ENCODE measurements at regions not wholly inside any gene's neighbourhood (a gene's known extent, or its start where the extent isn't known, plus 50 kb on each side); places are given as distances from the start of the nearest gene placed in this dataset.

DNA sequence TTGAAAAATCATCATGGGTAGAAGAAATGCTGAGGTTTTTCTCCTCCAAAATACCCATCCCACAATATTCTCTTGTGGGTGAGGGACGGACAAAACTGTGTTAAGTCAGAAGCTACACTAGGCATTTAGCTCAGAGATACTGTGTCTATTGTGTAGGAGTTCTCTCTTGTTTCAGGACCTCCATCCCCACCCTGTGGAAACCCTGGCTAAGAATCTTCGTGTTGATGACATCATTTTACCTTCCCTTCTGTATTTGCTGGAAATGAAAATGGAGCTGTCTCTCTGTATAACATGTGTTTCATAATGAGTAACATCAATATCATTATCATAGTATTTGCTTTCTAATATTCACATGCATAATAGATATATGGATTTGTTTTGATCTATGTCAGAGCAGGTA is 1193.0 kb upstream of the CITED2 start:
- CTCF ChIA-PET, result interaction anchor here (0.6 kb wide), 1 partner anchor 11 kb away, joined by 3 read pairs; no protein-coding TSS in a partner anchor
- Histone ChIP-seq H3K27ac (no peak overlapping the region), H3K4me1 (replicated peaks; ENCODE audit: insufficient read depth) (peaks cover 12% of the 10 kb centered on the region), H3K9me3 (ENCODE audit: insufficient read depth, low read depth) (peaks cover 3% of the 10 kb centered on the region; the same call in 1 of the 2 replicates), H3F3A (ENCODE audit: insufficient read depth, low read depth) (no peaks in the 10 kb centered on the region), H4K20me1 (ENCODE audit: insufficient read depth) (no peaks in the 10 kb centered on the region), H3K4me3 (no peak overlapping the region), H3K4me2 (no peak overlapping the region), H3K79me2 (ENCODE audit: low read depth) (no peaks in the 10 kb centered on the region), H3K27me3 (ENCODE audit: insufficient read depth, low read depth) (no peaks in the 10 kb centered on the region), H3K9me2 (ENCODE audit: insufficient read depth) (no peaks in the 10 kb centered on the region), H3K36me3 (ENCODE audit: low read depth) (no peaks in the 10 kb centered on the region), H2AFZ (no peak overlapping the region; the same call in 1 of the 2 replicates)
- POLR2A ChIA-PET (ENCODE audit: unreplicated experiment), result no interaction called here
- no peak for DNase-seq
- intact Hi-C loops (cut with micrococcal nuclease; ENCODE audit: unreplicated experiment), result no loop called here
- TF ChIP-seq, protein P1, sequence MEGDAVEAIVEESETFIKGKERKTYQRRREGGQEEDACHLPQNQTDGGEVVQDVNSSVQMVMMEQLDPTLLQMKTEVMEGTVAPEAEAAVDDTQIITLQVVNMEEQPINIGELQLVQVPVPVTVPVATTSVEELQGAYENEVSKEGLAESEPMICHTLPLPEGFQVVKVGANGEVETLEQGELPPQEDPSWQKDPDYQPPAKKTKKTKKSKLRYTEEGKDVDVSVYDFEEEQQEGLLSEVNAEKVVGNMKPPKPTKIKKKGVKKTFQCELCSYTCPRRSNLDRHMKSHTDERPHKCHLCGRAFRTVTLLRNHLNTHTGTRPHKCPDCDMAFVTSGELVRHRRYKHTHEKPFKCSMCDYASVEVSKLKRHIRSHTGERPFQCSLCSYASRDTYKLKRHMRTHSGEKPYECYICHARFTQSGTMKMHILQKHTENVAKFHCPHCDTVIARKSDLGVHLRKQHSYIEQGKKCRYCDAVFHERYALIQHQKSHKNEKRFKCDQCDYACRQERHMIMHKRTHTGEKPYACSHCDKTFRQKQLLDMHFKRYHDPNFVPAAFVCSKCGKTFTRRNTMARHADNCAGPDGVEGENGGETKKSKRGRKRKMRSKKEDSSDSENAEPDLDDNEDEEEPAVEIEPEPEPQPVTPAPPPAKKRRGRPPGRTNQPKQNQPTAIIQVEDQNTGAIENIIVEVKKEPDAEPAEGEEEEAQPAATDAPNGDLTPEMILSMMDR (conservative IDR thresholded peaks at IDR 0.05), result no peak
- TF ChIP-seq EZH2 (IDR thresholded peaks at IDR 0.05; ENCODE audit: low read depth), result no peak
- no TSS peak for BruUV-seq (replicated peaks)

DNA sequence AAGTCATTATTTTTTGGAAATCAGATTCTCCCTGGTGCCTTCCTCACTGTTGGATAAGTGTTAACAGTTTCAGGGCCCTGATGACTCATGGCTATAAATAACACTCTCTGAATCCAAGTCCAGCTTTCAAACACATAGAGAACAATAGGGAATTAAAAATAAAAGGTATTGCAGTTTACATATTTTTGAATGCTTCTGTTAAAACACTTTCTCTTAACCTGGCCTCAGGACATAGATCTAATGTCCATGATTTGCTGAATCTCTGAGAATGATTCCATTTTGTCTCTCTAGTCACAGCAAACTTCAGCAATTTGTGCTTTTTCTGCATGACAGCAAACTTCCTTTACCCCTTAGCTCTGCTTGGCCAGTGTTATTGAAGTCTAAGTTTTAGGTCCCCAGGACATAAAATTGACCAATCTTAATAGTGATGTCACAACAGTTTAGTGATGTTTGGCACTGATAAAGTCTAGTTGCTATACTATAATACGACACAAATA is 1192.4 kb upstream of the CITED2 start:
- no peaks in the 10 kb centered on the region for H3K27me3 ChIP-seq (ENCODE audit: insufficient read depth, low read depth)
- peaks cover 12% of the 10 kb centered on the region for H3K4me1 ChIP-seq (replicated peaks; ENCODE audit: insufficient read depth)
- CTCF ChIA-PET, result interaction anchor here (0.6 kb wide), 1 partner anchor 10 kb away, joined by 3 read pairs; no protein-coding TSS in a partner anchor
- no peak overlapping the region for H3K4me3 ChIP-seq
- H3K79me2 ChIP-seq (ENCODE audit: low read depth), result no peaks in the 10 kb centered on the region
- TF ChIP-seq EZH2 (IDR thresholded peaks at IDR 0.05; ENCODE audit: low read depth), result no peak
- TF ChIP-seq, protein P1 (conservative IDR thresholded peaks at IDR 0.05), result no peak
- peak overlapping the region; percentile 41; the same call in 1 of the 2 replicates for H2AFZ ChIP-seq
- intact Hi-C loops (cut with micrococcal nuclease; ENCODE audit: unreplicated experiment), result no loop called here
- H3K27ac ChIP-seq, result no peak overlapping the region
- no peaks in the 10 kb centered on the region for H3K9me2 ChIP-seq (ENCODE audit: insufficient read depth)
- BruUV-seq (replicated peaks), result no TSS peak
- H3K36me3 ChIP-seq (ENCODE audit: low read depth), result no peaks in the 10 kb centered on the region
- peaks cover 3% of the 10 kb centered on the region; the same call in 1 of the 2 replicates for H3K9me3 ChIP-seq (ENCODE audit: insufficient read depth, low read depth)
- no peak overlapping the region for H3K4me2 ChIP-seq
- H4K20me1 ChIP-seq (ENCODE audit: insufficient read depth), result no peaks in the 10 kb centered on the region
- POLR2A ChIA-PET (ENCODE audit: unreplicated experiment), result no interaction called here
- DNase-seq, result no peak
- H3F3A ChIP-seq (ENCODE audit: insufficient read depth, low read depth), result no peaks in the 10 kb centered on the region

DNA sequence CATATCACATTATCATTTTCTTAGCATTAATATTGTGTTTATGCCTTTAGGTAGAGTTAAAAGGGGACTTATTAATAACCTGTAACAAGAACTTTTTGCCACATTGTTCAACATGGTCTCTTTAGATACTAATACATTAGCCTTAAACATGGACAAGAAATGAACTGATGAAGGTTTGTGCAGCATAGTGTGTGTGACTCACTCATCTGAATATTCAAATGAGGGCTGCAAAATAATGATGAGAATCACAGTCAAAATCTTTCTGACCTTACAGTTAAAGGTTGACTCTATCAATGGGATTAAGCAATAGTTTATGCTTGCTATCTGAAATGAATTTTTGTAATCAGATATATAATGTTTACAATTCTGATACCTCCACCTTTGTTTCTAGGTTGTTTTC is 1189.3 kb upstream of the CITED2 start:
- TF ChIP-seq, protein P1 (conservative IDR thresholded peaks at IDR 0.05), result no peak
- no peak for TF ChIP-seq EZH2 (IDR thresholded peaks at IDR 0.05; ENCODE audit: low read depth)
- POLR2A ChIA-PET (ENCODE audit: unreplicated experiment), result no interaction called here
- no peak for DNase-seq
- Histone ChIP-seq H3K27me3 (ENCODE audit: insufficient read depth, low read depth) (no peaks in the 10 kb centered on the region), H3K4me2 (no peak overlapping the region), H4K20me1 (ENCODE audit: insufficient read depth) (no peaks in the 10 kb centered on the region), H3K4me1 (replicated peaks; ENCODE audit: insufficient read depth) (peaks cover 12% of the 10 kb centered on the region), H2AFZ (no peak overlapping the region), H3K36me3 (ENCODE audit: low read depth) (no peaks in the 10 kb centered on the region), H3K27ac (no peak overlapping the region), H3K4me3 (no peak overlapping the region), H3K9me3 (ENCODE audit: insufficient read depth, low read depth) (no peaks in the 10 kb centered on the region), H3F3A (ENCODE audit: insufficient read depth, low read depth) (no peaks in the 10 kb centered on the region), H3K9me2 (ENCODE audit: insufficient read depth) (no peaks in the 10 kb centered on the region), H3K79me2 (ENCODE audit: low read depth) (no peaks in the 10 kb centered on the region)
- intact Hi-C loops (cut with micrococcal nuclease; ENCODE audit: unreplicated experiment), result no loop called here
- CTCF ChIA-PET, result no interaction called here
- no TSS peak for BruUV-seq (replicated peaks)

Data from PC-9 (cell line).